Activated naive CD4-positive, alpha-beta T cell treated with anti-CD3 and anti-CD28 coated beads for 36 hours (primary cell): ENCODE measurements at regions not wholly inside any gene's neighbourhood (a gene's known extent, or its start where the extent isn't known, plus 50 kb on each side); places are given as distances from the start of the nearest gene placed in this dataset.

Experiments
- CTCF ChIA-PET: fragments of 350-600 bp; sonication (Branson Sonifier 250); formaldehyde crosslinking; loops from one replicate; lab custom pipeline; 2021; ENCODE audit warnings: antibody characterized with exemption; lab: Charles Lee
- DNase-seq: peaks from one replicate; pipeline ENCODE4 v3.0.0-alpha.2; 2020
- H3K27ac Mint-ChIP-seq: one replicate; pipeline ENCODE4 v1.8.0; 2021; ENCODE audit warnings: mild to moderate bottlenecking, mixed read lengths
- H3K27me3 Mint-ChIP-seq: one replicate; pipeline ENCODE4 v1.8.0; 2021; ENCODE audit warnings: low read depth, mixed read lengths
- H3K36me3 Mint-ChIP-seq: one replicate; pipeline ENCODE4 v1.8.0; 2021; ENCODE audit warnings: low read depth, mixed read lengths
- H3K4me1 Mint-ChIP-seq: one replicate; pipeline ENCODE4 v1.8.0; 2021; ENCODE audit warnings: low read depth, mixed read lengths
- H3K4me3 Mint-ChIP-seq: one replicate; pipeline ENCODE4 v1.8.0; 2021; ENCODE audit warnings: mild to moderate bottlenecking, moderate library complexity, mixed read lengths
- H3K9me3 Mint-ChIP-seq: one replicate; pipeline ENCODE4 v1.8.0; 2021; ENCODE audit warnings: mixed read lengths
- intact Hi-C: fragments of 100-400 bp; cut with micrococcal nuclease; formaldehyde crosslinking; loops from one replicate; pipeline ENCODE4 v1.15.1; 2023

GRCh38 chr5:141800617-141801016 is 77.6 kb downstream of the PCDH1 start:
- CTCF ChIA-PET: interaction anchor here (0.7 to 1.8 kb wide), 2 partner anchors 86 to 109 kb away, joined by 3 to 4 read pairs; no protein-coding TSS in a partner anchor
- H3K36me3 Mint-ChIP-seq: no peaks in the 10 kb centered on the region
- intact Hi-C loops: no loop called here
- H3K9me3 Mint-ChIP-seq: no peaks in the 10 kb centered on the region
- H3K27me3 Mint-ChIP-seq: peaks cover 18% of the 10 kb centered on the region
- H3K27ac Mint-ChIP-seq: no peak overlapping the region
- no peaks in the 10 kb centered on the region for H3K4me1 Mint-ChIP-seq
- DNase-seq: no peak
- no peak overlapping the region for H3K4me3 Mint-ChIP-seq

GRCh38 chr5:141799507-141800167 is 78.6 kb downstream of the PCDH1 start:
- CTCF ChIA-PET: interaction anchor here (1.0 to 1.8 kb wide), 2 partner anchors 9 to 108 kb away, joined by 4 to 5 read pairs; no protein-coding TSS in a partner anchor
- Mint-ChIP-seq H3K36me3 (no peaks in the 10 kb centered on the region), H3K4me1 (no peaks in the 10 kb centered on the region), H3K27ac (no peak overlapping the region), H3K27me3 (peaks cover 10% of the 10 kb centered on the region), H3K4me3 (no peak overlapping the region), H3K9me3 (no peaks in the 10 kb centered on the region)
- DNase-seq: no peak
- intact Hi-C loops: no loop called here

- Mint-ChIP-seq H3K27me3 (no peaks in the 10 kb centered on the region), H3K9me3 (no peaks in the 10 kb centered on the region), H3K27ac (no peak overlapping the region), H3K4me1 (no peaks in the 10 kb centered on the region), H3K36me3 (no peaks in the 10 kb centered on the region), H3K4me3 (no peak overlapping the region)
- no peak for DNase-seq
- intact Hi-C loops: no loop called here
- CTCF ChIA-PET: no interaction called here
Observed at GRCh38 chr5:141797425-141797824, 80.8 kb downstream of the PCDH1 start.

GRCh38 chr5:141795421-141795820 is 82.8 kb downstream of the PCDH1 start:
- DNase-seq: no peak
- no peaks in the 10 kb centered on the region for H3K9me3 Mint-ChIP-seq
- intact Hi-C loops: no loop called here
- H3K27ac Mint-ChIP-seq: no peak overlapping the region
- no peaks in the 10 kb centered on the region for H3K27me3 Mint-ChIP-seq
- CTCF ChIA-PET: interaction anchor here (1.2 to 1.5 kb wide), 2 partner anchors 103 to 104 kb away, joined by 4 to 6 read pairs; no protein-coding TSS in a partner anchor
- no peaks in the 10 kb centered on the region for H3K36me3 Mint-ChIP-seq
- no peak overlapping the region for H3K4me3 Mint-ChIP-seq
- no peaks in the 10 kb centered on the region for H3K4me1 Mint-ChIP-seq

GRCh38 chr5:141793881-141794280 is 84.3 kb downstream of the PCDH1 start:
- intact Hi-C loops: no loop called here
- no peaks in the 10 kb centered on the region for H3K36me3 Mint-ChIP-seq
- H3K4me1 Mint-ChIP-seq: no peaks in the 10 kb centered on the region
- CTCF ChIA-PET: interaction anchor here (0.6 to 2.1 kb wide), 3 partner anchors 85 to 190 kb away, joined by 3 to 11 read pairs (median 4); partner anchors contain the start of gene PCDH1
- peaks cover 4% of the 10 kb centered on the region for H3K27me3 Mint-ChIP-seq
- H3K27ac Mint-ChIP-seq: no peak overlapping the region
- H3K9me3 Mint-ChIP-seq: no peaks in the 10 kb centered on the region
- DNase-seq: no peak
- no peak overlapping the region for H3K4me3 Mint-ChIP-seq

GRCh38 chr5:141793403-141793802 is 84.8 kb downstream of the PCDH1 start:
- no peaks in the 10 kb centered on the region for H3K9me3 Mint-ChIP-seq
- no peak overlapping the region for H3K4me3 Mint-ChIP-seq
- H3K36me3 Mint-ChIP-seq: no peaks in the 10 kb centered on the region
- no peaks in the 10 kb centered on the region for H3K4me1 Mint-ChIP-seq
- intact Hi-C loops: no loop called here
- no peak overlapping the region for H3K27ac Mint-ChIP-seq
- DNase-seq: no peak
- CTCF ChIA-PET: interaction anchor here (1.0 to 2.1 kb wide), 2 partner anchors 86 to 167 kb away, joined by 3 to 11 read pairs; partner anchors contain the start of gene PCDH1
- H3K27me3 Mint-ChIP-seq: peaks cover 5% of the 10 kb centered on the region

- CTCF ChIA-PET: interaction anchor here (1.4 kb wide), 1 partner anchor 80 kb away, joined by 3 read pairs; no protein-coding TSS in a partner anchor
- Mint-ChIP-seq H3K4me1 (no peaks in the 10 kb centered on the region), H3K27me3 (peaks cover 5% of the 10 kb centered on the region), H3K36me3 (no peaks in the 10 kb centered on the region), H3K9me3 (no peaks in the 10 kb centered on the region), H3K27ac (no peak overlapping the region), H3K4me3 (no peak overlapping the region)
- intact Hi-C loops: no loop called here
- no peak for DNase-seq
Observed at GRCh38 chr5:141790630-141791029, 87.6 kb downstream of the PCDH1 start.

- Mint-ChIP-seq H3K27me3 (peaks cover 5% of the 10 kb centered on the region), H3K36me3 (no peaks in the 10 kb centered on the region), H3K27ac (no peak overlapping the region), H3K4me1 (no peaks in the 10 kb centered on the region), H3K4me3 (no peak overlapping the region), H3K9me3 (no peaks in the 10 kb centered on the region)
- intact Hi-C loops: no loop called here
- CTCF ChIA-PET: no interaction called here
- no peak for DNase-seq
Observed at GRCh38 chr5:141789330-141789729, 88.9 kb downstream of the PCDH1 start.

- H3K27ac Mint-ChIP-seq: no peak overlapping the region
- H3K4me1 Mint-ChIP-seq: no peaks in the 10 kb centered on the region
- H3K9me3 Mint-ChIP-seq: no peaks in the 10 kb centered on the region
- H3K36me3 Mint-ChIP-seq: no peaks in the 10 kb centered on the region
- H3K4me3 Mint-ChIP-seq: no peak overlapping the region
- no peak for DNase-seq
- H3K27me3 Mint-ChIP-seq: peaks cover 5% of the 10 kb centered on the region
- CTCF ChIA-PET: interaction anchor here (0.8 kb wide), 1 partner anchor 90 kb away, joined by 4 read pairs; the partner anchor contains the start of gene PCDH1
- intact Hi-C loops: no loop called here
Observed at GRCh38 chr5:141788296-141788970, 89.8 kb downstream of the PCDH1 start.

- no peaks in the 10 kb centered on the region for H3K4me1 Mint-ChIP-seq
- H3K27ac Mint-ChIP-seq: no peak overlapping the region
- H3K27me3 Mint-ChIP-seq: peaks cover 5% of the 10 kb centered on the region
- H3K4me3 Mint-ChIP-seq: no peak overlapping the region
- no peaks in the 10 kb centered on the region for H3K36me3 Mint-ChIP-seq
- intact Hi-C loops: no loop called here
- DNase-seq: no peak
- CTCF ChIA-PET: interaction anchor here (0.8 to 1.7 kb wide), 2 partner anchors 91 to 92 kb away, joined by 4 to 5 read pairs; partner anchors contain the start of gene PCDH1
- no peaks in the 10 kb centered on the region for H3K9me3 Mint-ChIP-seq
Observed at GRCh38 chr5:141787376-141787775, 90.8 kb downstream of the PCDH1 start.

GRCh38 chr5:141786700-141787099 is 91.5 kb downstream of the PCDH1 start:
- Mint-ChIP-seq H3K27me3 (peaks cover 5% of the 10 kb centered on the region), H3K4me3 (no peak overlapping the region), H3K27ac (no peak overlapping the region), H3K9me3 (no peaks in the 10 kb centered on the region), H3K4me1 (no peaks in the 10 kb centered on the region), H3K36me3 (no peaks in the 10 kb centered on the region)
- CTCF ChIA-PET: interaction anchor here (1.7 kb wide), 1 partner anchor 93 kb away, joined by 5 read pairs; no protein-coding TSS in a partner anchor
- no peak for DNase-seq
- intact Hi-C loops: no loop called here

GRCh38 chr5:141785711-141786110 is 92.5 kb downstream of the PCDH1 start:
- intact Hi-C loops: no loop called here
- Mint-ChIP-seq H3K27ac (no peak overlapping the region), H3K9me3 (no peaks in the 10 kb centered on the region), H3K36me3 (no peaks in the 10 kb centered on the region), H3K4me3 (no peak overlapping the region), H3K4me1 (no peaks in the 10 kb centered on the region), H3K27me3 (peaks cover 5% of the 10 kb centered on the region)
- CTCF ChIA-PET: interaction anchor here (1.7 kb wide), 1 partner anchor 94 kb away, joined by 5 read pairs; no protein-coding TSS in a partner anchor
- no peak for DNase-seq
